GM12872 (cell line): ENCODE measurements at regions not wholly inside any gene's neighbourhood (a gene's known extent, or its start where the extent isn't known, plus 50 kb on each side); places are given as distances from the start of the nearest gene placed in this dataset.

Experiments
- CTCF ChIP-seq: IDR thresholded peaks from 3 replicates; pipeline ENCODE4 v1.5.1; 2011; ENCODE audit warnings: low read depth, mild to moderate bottlenecking, low read length, moderate library complexity; ENCODE audit not compliant: insufficient read depth

DNA sequence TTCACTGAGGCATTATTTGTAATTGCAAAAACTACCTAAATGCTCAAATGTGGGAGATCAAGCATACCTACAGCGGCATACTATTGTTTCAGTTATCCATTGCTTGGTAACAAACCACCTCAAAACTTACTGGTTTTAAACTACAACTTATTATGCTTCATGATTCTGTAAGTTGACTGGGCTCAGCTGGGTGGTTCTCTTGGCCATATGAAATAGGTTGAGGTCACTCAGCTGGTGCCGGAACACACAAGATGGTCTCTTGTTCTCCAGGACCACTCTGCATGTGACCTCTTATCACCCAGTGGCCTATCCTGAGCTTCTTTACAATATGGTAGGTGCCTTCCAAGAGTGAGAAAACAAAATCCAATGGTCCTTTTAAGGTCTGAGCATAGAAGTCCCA is 195.4 kb upstream of the FGGY start:
- no peak for TF ChIP-seq CTCF

DNA sequence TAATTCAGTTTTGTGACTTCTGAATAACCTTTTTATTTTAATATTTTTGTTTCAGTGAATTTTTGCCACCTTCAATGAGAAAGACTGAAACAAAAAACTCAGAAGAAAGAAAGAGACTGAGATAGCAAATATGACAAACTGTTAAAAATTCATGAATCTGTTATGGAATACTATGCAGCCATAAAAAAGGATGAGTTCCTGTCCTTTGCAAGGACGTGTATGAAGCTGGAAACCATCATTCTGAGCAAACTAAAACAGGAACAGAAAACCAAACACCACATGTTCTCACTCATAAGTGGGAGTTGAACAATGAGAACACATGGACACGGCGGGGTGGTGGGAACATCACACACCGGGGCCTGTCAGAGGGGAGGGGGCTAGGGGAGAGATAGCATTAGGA is 193.4 kb upstream of the FGGY start:
- no peak for TF ChIP-seq CTCF

DNA sequence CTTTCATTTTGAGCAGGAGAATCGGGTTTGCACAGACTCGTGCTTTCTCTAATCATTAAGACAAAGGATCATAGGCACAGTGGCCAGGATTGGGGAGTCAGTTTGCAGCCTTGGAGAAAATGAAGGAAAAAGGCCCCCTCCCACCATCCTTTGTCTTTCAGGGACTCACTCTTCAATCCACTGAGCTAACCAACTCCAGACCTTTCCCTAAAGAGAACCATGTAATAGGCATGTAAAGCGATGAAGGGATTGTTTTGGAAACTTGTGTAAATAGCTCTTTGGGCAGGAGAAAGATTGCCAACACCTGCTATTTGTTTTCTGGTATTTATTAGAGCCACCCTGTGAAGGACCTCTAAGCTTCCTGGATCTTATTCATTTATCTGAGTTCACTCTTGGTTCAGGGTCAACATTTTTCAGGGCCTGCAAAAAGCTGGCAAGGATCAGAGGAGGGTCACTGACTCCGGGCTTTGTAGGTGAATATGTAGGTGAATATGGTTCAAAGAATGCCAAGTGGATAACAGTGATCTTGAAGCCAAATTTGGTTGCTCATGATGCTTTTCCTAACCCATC is 192.6 kb upstream of the FGGY start:
- no peak for TF ChIP-seq CTCF

GRCh38 chr1:59105548-59106507 is 191.1 kb upstream of the FGGY start:
- no peak for TF ChIP-seq CTCF

DNA sequence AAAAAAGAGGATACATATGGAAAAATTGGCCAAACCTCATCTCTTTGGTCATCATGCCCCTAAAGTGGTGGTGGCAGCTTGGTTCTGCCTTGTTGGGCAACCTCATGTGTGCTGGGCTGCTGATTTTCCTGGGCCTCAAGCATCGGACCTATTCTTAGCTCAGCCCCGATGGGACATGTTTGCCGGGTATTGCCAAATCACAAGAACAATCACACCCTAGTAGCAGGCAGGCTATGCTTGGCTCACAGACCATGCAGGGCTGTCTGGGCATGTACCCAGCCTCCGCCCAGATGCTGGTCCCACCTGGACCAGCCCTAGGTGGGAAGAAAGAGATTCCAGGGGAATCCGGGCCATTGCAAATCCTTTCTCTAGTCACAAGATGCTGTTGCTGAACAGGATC is 189.4 kb upstream of the FGGY start:
- no peak for TF ChIP-seq CTCF

- no peak for TF ChIP-seq CTCF
Measured at GRCh38 chr1:59107916-59108315, 189.0 kb upstream of the FGGY start.

GRCh38 chr1:59108481-59109317 is 188.2 kb upstream of the FGGY start:
- no peak for TF ChIP-seq CTCF
